ENCODE measurements at regions not wholly inside any gene's neighbourhood (a gene's known extent, or its start where the extent isn't known, plus 50 kb on each side); places are given as distances from the start of the nearest gene placed in this dataset.

DNA sequence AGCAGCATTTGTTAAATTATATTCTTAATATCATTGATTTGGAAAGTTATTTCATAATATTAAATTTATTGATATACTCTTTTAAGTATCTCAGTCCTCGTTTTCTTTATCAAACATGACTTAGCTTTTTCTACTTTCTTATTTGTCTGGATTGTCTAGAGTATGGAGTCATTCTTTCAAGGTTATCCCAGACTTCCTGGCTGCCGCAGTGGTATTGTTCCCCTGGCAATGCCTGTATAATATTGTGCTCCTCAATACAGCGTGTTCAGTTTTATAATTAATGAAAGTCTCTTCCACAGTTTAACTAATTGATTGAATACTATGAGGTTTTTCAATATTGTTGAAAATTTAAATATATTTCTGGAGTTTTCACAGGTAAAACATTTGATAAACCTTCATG is 310.9 kb downstream of the ANKRD50 start:
- DNase-seq = no peak

- DNase-seq = no peak
These were observed 303.5 kb downstream of the ANKRD50 start for GRCh38 chr4:124409044-124409443.

DNA sequence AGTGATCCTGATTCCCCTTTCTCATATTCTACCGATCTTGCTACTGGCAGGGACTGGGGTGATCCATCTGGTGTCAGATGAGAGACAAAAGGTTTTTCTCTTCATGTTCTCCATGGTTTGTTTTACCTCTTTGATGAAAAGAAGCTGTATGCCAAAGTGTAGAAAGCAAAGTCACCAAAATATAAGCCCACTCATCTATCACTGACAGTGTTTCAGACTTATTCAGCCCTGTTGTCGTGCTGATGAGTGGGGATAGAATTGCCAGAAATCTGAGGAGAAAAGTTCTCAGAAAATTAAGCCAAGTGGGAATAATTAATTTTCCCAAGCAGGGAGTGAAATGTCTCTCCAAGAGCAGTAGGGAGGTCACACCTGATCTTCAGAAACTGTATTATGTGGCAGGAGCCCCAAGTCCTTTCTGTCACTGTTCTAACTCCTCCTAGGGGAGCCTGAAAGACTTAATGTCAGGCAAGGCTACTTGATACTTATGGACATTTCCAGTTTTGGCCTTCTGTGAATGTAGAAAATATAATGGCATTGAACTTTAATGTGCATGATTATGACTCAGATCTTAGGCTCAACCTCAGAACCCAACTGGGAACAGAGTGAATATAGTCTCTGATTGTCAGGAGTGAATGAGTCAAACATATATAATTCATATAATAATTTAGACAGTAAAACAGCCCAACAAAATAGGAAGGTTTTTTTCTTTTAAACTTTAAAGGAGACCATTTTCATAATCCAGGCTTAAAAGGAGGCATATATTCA is 298.1 kb downstream of the ANKRD50 start:
- no peak for DNase-seq

GRCh38 chr4:124415146-124415545 is 297.4 kb downstream of the ANKRD50 start:
- no peak for DNase-seq

GRCh38 chr4:124417371-124417770 is 295.2 kb downstream of the ANKRD50 start:
- no peak for DNase-seq

GRCh38 chr4:124420166-124420695 is 292.3 kb downstream of the ANKRD50 start:
- no peak for DNase-seq

GRCh38 chr4:124423160-124423559 is 289.4 kb downstream of the ANKRD50 start:
- no peak for DNase-seq

DNA sequence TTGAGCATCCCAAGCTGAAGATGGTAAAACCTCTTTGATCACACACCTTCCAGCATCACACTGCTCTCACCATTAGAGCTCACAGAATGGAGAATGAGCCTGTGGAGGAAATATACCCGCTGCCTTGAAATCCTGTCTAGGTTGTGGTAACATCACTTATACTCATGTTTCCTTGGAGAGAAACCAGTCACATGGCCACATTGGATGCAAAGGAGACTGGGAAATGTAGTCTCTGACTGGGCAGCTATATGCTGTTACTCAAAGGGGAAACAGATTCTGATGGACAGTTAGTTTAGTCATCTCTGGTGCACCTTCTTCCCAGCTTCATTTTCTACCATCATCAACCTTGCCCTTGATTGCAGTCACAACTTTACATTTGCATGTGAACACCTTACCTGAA is 286.3 kb downstream of the ANKRD50 start:
- no peak for DNase-seq

DNA sequence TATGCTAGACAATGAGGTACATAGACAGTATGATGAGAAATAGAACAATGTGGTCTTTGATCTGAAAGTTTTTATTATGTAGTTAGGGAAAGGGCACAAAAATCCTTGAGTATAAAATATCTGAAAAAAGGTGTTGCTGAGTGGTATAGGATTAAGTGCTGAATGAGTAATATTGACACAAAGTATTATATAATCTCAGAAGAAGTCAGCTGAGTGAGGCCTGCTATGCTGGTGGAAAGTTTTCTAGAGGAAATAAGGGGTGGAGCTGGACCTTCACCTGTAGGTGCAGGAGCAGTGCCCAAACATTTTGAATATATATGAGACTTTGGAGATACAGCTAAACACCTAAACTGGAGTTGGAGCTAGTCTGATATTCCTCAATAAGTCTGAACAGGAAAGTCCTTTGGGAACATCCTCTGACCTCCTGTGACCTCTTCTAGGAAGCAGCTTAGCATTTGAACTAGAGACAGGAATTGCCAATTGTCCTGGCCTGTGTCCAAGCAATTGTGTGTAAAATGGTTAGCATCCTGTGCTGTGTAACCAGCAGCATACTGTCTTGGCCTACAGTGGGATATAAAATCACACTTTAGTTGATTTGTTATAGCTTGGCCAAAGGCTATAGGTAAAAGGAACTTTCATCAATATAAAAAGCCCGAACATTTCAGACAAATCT is 285.3 kb downstream of the ANKRD50 start:
- DNase-seq = no peak

DNA sequence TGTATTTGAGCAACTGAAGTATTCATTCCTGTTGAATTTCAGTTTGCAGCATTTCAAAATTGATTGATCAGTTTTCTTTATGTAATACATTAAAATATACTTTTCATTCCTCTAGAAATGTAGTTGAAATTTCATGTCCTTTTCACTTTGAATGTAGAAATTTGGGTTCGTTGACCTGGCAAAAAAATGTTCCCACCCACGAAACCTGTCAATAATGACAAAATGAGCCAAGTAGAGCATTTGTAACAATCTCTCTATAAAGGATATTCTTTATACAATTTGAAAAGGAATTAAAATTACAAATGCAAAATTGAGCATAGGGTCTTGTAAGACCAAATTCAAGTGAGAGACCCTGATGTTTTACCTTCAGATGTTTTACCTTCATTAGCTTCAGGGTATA is 283.9 kb downstream of the ANKRD50 start:
- no peak for DNase-seq

- DNase-seq = no peak
These were observed 282.7 kb downstream of the ANKRD50 start for GRCh38 chr4:124429746-124430250.

GRCh38 chr4:124431653-124432192 is 280.8 kb downstream of the ANKRD50 start:
- no peak for DNase-seq

GRCh38 chr4:124432500-124432899 is 280.0 kb downstream of the ANKRD50 start:
- no peak for DNase-seq

- no peak for DNase-seq
These were observed 279.5 kb downstream of the ANKRD50 start for GRCh38 chr4:124433044-124433443.

GRCh38 chr4:124433500-124433899 is 279.0 kb downstream of the ANKRD50 start:
- no peak for DNase-seq

GRCh38 chr4:124435274-124435950 is 277.1 kb downstream of the ANKRD50 start:
- DNase-seq = no peak

- no peak for DNase-seq
These were observed 274.6 kb downstream of the ANKRD50 start for GRCh38 chr4:124437853-124438495.

DNA sequence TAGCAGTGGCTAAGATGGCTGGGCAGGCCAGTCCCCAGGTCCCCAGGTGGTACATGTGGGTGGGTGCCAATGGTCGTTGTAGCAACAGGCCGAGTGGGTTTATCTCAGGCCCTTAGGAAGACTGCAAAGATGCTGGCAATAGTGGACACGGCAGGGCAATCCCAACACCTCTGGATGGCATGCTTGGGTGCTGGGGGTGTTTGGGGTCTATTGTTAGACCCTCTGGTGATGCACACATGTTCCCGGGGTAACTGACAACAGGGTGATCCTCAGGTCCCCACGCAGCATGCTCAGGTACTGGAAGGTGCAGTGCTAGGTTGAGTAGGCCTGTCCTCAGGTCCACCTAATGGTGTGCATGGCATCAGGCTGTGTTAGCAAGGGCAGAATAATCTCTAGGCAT is 267.5 kb downstream of the ANKRD50 start:
- no peak for DNase-seq

GRCh38 chr4:124449881-124450280 is 262.7 kb downstream of the ANKRD50 start:
- DNase-seq = no peak

GRCh38 chr4:124450851-124451250 is 261.7 kb downstream of the ANKRD50 start:
- DNase-seq = no peak

DNA sequence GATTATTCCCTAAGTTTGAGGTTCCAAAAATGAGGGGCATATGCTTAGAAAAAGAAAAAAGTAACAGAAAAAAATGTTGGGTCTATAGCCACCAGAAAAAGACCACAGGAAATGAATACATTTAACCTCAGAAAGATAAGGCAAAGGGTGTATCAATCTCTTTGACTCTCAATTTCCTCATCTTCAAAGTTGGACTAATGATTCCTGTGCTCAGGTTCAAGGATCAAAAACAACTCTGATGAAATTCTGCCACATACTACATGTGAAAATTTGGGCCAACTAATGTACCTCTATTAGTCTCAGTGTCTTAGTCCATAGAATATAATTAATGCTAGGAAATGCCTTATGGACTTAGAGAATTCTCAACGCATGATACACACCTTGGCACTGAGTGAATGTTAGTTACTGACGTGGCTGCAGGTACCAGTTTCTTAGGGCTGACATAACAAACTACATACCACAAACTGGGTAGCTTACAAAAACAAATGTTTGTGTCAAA is 257.7 kb downstream of the ANKRD50 start:
- no peak for DNase-seq

- no peak for DNase-seq
These were observed 256.9 kb downstream of the ANKRD50 start for GRCh38 chr4:124455671-124456070.
